Epithelial cell of esophagus (primary cell): ENCODE measurements at regions not wholly inside any gene's neighbourhood (a gene's known extent, or its start where the extent isn't known, plus 50 kb on each side); places are given as distances from the start of the nearest gene placed in this dataset.

Experiments
- DNase-seq: peaks from one replicate; pipeline ENCODE4 v3.0.0; 2010; ENCODE audit warnings: low read depth
- H3K4me3 ChIP-seq: 2 replicates; pipeline ENCODE4 v1.5.1; 2011; ENCODE audit warnings: mild to moderate bottlenecking, low read length, control low read depth
- CTCF ChIP-seq: IDR thresholded peaks from 2 replicates; pipeline ENCODE4 v1.5.1; 2011; ENCODE audit warnings: low read depth, mild to moderate bottlenecking, low read length, control low read depth, inconsistent platforms; ENCODE audit not compliant: insufficient read depth; ENCODE audit errors: missing control alignments

DNA sequence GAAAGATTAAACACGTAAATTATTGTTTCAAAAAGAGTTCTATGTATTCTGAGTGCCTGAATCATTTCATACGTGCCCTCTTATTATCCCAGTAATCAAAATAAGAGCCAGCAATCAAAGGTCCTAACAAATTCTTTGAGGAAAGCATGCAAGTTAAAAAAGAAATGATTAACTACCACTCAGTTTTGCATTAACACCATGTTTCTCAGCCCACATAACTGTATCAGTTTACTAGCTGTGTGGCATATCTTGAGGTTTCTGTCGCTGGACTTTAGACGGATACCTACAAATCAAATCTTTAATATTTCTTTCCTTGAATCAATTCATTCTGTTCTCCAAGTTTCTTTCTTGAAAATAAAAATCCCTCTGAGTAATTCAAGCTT, 668.9 kb upstream of the CHAC2 start:
- no peak overlapping the region for H3K4me3 ChIP-seq
- no peak for TF ChIP-seq CTCF
- DNase-seq, result no peak

GRCh38 chr2:53096351-53096750, 671.3 kb upstream of the CHAC2 start:
- no peak for TF ChIP-seq CTCF
- no peak overlapping the region for H3K4me3 ChIP-seq
- no peak for DNase-seq

DNA sequence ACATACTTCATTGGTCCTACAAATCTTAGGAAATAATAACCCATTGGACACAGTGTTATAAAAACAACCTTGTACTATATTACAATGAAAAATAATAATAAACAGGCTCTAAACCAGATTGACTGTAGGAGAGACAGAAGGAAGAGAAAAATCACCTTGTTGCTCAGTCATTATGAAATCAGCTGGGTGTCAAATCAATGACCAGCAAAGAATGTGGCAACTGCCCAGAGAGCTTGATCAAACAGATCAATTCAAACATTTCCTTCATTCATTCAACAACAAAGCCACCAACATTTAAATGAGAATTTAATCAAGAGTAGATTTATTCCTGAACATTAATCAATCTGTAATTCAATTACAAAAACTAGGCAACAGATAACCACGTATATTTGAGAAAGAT, 671.9 kb upstream of the CHAC2 start:
- DNase-seq, result no peak
- no peak for TF ChIP-seq CTCF
- no peak overlapping the region for H3K4me3 ChIP-seq

GRCh38 chr2:53095227-53095626, 672.4 kb upstream of the CHAC2 start:
- no peak for DNase-seq
- no peak overlapping the region for H3K4me3 ChIP-seq
- no peak for TF ChIP-seq CTCF

GRCh38 chr2:53093355-53093754, 674.2 kb upstream of the CHAC2 start:
- no peak for TF ChIP-seq CTCF
- no peak for DNase-seq

GRCh38 chr2:53091183-53091582, 676.4 kb upstream of the CHAC2 start:
- no peak for TF ChIP-seq CTCF
- H3K4me3 ChIP-seq, result no peak overlapping the region
- DNase-seq, result peak; percentile 63

More at GRCh38 chr2:53093355-53093754, 674.2 kb upstream of the CHAC2 start:
- no peak overlapping the region for H3K4me3 ChIP-seq

- no peak for TF ChIP-seq CTCF
- DNase-seq, result no peak
- H3K4me3 ChIP-seq, result no peak overlapping the region
Observed at GRCh38 chr2:53087874-53088461, 679.6 kb upstream of the CHAC2 start.
